Panc1 (cell line): ENCODE measurements at regions not wholly inside any gene's neighbourhood (a gene's known extent, or its start where the extent isn't known, plus 50 kb on each side); places are given as distances from the start of the nearest gene placed in this dataset.

ENCODE experiments used
- ATAC-seq: fragments of 200-7000 bp; cut with Tn5 transposase; 2 replicates; pipeline ENCODE4 v1.9.1; 2020; ENCODE audit warnings: mild to moderate bottlenecking, moderate library complexity
- BruUV-seq: library from RNA; stranded (reverse); fragments of 400-500 nt; replicated peaks from 2 replicates; lab custom pipeline; 2021; lab: Mats Ljungman, UMichigan
- CTCF ChIA-PET: fragments of 300-600 bp; sonication (Branson Sonifier 250); formaldehyde crosslinking; loops from one replicate; lab custom pipeline; 2022; ENCODE audit warnings: antibody characterized with exemption; lab: Charles Lee
- POLR2A ChIA-PET: fragments of 300-600 bp; sonication (Branson Sonifier 250); formaldehyde crosslinking; loops from one replicate; lab custom pipeline; 2022; ENCODE audit warnings: antibody characterized with exemption; lab: Charles Lee
- DNase-seq: peaks from one replicate; pipeline ENCODE4 v3.0.0-alpha.2; 2010; ENCODE audit warnings: low read depth, low spot score
- H3K27ac ChIP-seq: 2 replicates; pipeline ENCODE4 v1.5.1; 2011; ENCODE audit warnings: mild to moderate bottlenecking, low read length, inconsistent platforms
- H3K27me3 ChIP-seq: fragments of 200-500 bp; sonication (Bioruptor generic); 2 replicates; pipeline ENCODE4 v1.6.0; 2014; ENCODE audit warnings: low read length, inconsistent platforms; ENCODE audit not compliant: control insufficient read depth, insufficient read depth
- H3K36me3 ChIP-seq: fragments of 200-500 bp; sonication (Bioruptor generic); 2 replicates; pipeline ENCODE4 v1.5.1; 2014; ENCODE audit warnings: inconsistent platforms, mild to moderate bottlenecking, low read length, moderate library complexity; ENCODE audit not compliant: control insufficient read depth, insufficient read depth
- H3K4me1 ChIP-seq: 2 replicates; pipeline ENCODE4 v1.5.1; 2011; ENCODE audit warnings: inconsistent platforms, mild to moderate bottlenecking, low read length, moderate library complexity; ENCODE audit not compliant: control insufficient read depth, insufficient read depth
- H3K4me3 ChIP-seq, 2 experiments: 2 replicates each; pipeline ENCODE4 v1.5.1; 2011 to 2012; ENCODE audit warnings: low read depth in 2 of 2, low read length in 2 of 2, mild to moderate bottlenecking in 2 of 2, inconsistent platforms in 1 of 2, moderate library complexity in 1 of 2
- H3K9me3 ChIP-seq: fragments of 200-500 bp; sonication (Bioruptor generic); 2 replicates; pipeline ENCODE4 v1.5.1; 2014; ENCODE audit warnings: low read depth, mild to moderate bottlenecking, inconsistent platforms, low read length, moderate library complexity; ENCODE audit not compliant: control insufficient read depth, insufficient read depth
- POLR2AphosphoS5 ChIP-seq: IDR thresholded peaks from 2 replicates; pipeline ENCODE4 v1.6.1; 2012; ENCODE audit warnings: mild to moderate bottlenecking, low read depth, low read length, moderate library complexity
- SIN3A ChIP-seq: IDR thresholded peaks from 2 replicates; pipeline ENCODE4 v1.6.1; 2012; ENCODE audit warnings: low read depth, mild to moderate bottlenecking, low read length, moderate library complexity, borderline replicate concordance; ENCODE audit not compliant: insufficient read depth
- TCF7L2 ChIP-seq: IDR thresholded peaks from 2 replicates; pipeline ENCODE4 v1.6.1; 2011; ENCODE audit warnings: mild to moderate bottlenecking, low read depth, low read length, inconsistent platforms
- in situ Hi-C: cut with HindIII; loops from 2 replicates; pipeline ENCODE4 v1.10.0; 2016; ENCODE audit warnings: low sequenced_read_pairs, low pct_unique_long_range_greater_than_20kb
- intact Hi-C: fragments of 100-400 bp; cut with micrococcal nuclease; formaldehyde crosslinking; loops from one replicate; pipeline ENCODE4 v1.10.0; 2022; ENCODE audit not compliant: unreplicated experiment
- TF ChIP-seq, protein P1 (sequence below): fragments of 450-650 bp; IDR thresholded peaks from 2 replicates; pipeline ENCODE4 v1.5.1; 2017; ENCODE audit warnings: mild to moderate bottlenecking
- TF ChIP-seq, protein P2 (sequence below), 2 experiments: IDR thresholded peaks; 2 replicates each; pipeline ENCODE4 v1.6.1; 2011 to 2012; ENCODE audit warnings: low read depth in 2 of 2, control low read depth in 1 of 2, low read length in 1 of 2, mild to moderate bottlenecking in 1 of 2, moderate library complexity in 1 of 2; ENCODE audit not compliant: insufficient read depth in 1 of 2

DNA sequence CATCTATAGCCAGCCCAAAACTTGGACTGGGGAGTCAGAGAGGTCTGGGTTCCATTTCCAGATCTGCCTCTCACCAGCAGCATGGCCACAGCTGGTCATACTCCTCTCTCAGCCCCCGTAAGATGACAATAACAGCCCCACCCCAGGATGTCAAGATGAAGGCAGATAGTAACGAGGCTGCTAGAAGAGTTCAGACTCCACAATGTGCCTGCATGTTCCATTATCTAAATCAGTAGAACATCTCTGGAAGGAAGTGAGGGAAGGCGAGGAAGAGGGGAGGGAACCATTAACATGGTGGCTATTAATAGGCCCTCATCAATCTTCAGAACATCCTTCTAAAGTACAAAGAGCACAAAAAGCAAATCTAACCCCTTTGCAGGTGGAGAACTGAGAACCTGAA is 98.0 kb upstream of the KCNG1 start:
- H3K36me3 ChIP-seq = no peaks in the 10 kb centered on the region
- intact Hi-C loops (no loop called here), in situ Hi-C loops (no loop called here)
- no peak for DNase-seq
- 0 out of 2 replicates have a peak, but pooled peaks cover 4% of the 10 kb centered on the region for H3K4me1 ChIP-seq
- no TSS peak for BruUV-seq
- ChIA-PET CTCF (no interaction called here), POLR2A (no interaction called here)
- TF ChIP-seq, protein P1, sequence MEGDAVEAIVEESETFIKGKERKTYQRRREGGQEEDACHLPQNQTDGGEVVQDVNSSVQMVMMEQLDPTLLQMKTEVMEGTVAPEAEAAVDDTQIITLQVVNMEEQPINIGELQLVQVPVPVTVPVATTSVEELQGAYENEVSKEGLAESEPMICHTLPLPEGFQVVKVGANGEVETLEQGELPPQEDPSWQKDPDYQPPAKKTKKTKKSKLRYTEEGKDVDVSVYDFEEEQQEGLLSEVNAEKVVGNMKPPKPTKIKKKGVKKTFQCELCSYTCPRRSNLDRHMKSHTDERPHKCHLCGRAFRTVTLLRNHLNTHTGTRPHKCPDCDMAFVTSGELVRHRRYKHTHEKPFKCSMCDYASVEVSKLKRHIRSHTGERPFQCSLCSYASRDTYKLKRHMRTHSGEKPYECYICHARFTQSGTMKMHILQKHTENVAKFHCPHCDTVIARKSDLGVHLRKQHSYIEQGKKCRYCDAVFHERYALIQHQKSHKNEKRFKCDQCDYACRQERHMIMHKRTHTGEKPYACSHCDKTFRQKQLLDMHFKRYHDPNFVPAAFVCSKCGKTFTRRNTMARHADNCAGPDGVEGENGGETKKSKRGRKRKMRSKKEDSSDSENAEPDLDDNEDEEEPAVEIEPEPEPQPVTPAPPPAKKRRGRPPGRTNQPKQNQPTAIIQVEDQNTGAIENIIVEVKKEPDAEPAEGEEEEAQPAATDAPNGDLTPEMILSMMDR = no peak
- TF ChIP-seq POLR2AphosphoS5 (no peak), SIN3A (no peak), TCF7L2 (no peak)
- TF ChIP-seq, protein P2, sequence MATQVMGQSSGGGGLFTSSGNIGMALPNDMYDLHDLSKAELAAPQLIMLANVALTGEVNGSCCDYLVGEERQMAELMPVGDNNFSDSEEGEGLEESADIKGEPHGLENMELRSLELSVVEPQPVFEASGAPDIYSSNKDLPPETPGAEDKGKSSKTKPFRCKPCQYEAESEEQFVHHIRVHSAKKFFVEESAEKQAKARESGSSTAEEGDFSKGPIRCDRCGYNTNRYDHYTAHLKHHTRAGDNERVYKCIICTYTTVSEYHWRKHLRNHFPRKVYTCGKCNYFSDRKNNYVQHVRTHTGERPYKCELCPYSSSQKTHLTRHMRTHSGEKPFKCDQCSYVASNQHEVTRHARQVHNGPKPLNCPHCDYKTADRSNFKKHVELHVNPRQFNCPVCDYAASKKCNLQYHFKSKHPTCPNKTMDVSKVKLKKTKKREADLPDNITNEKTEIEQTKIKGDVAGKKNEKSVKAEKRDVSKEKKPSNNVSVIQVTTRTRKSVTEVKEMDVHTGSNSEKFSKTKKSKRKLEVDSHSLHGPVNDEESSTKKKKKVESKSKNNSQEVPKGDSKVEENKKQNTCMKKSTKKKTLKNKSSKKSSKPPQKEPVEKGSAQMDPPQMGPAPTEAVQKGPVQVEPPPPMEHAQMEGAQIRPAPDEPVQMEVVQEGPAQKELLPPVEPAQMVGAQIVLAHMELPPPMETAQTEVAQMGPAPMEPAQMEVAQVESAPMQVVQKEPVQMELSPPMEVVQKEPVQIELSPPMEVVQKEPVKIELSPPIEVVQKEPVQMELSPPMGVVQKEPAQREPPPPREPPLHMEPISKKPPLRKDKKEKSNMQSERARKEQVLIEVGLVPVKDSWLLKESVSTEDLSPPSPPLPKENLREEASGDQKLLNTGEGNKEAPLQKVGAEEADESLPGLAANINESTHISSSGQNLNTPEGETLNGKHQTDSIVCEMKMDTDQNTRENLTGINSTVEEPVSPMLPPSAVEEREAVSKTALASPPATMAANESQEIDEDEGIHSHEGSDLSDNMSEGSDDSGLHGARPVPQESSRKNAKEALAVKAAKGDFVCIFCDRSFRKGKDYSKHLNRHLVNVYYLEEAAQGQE (IDR thresholded peaks at IDR 0.05; ENCODE audit: insufficient read depth in 1 of 2, low read depth in 2 of 2, low read length in 1 of 2) = no peak
- H3K9me3 ChIP-seq = no peaks in the 10 kb centered on the region
- H3K27ac ChIP-seq = no peak overlapping the region
- no peaks in the 10 kb centered on the region for H3K27me3 ChIP-seq
- H3K4me3 ChIP-seq = no peak overlapping the region
- no peak for ATAC-seq

DNA sequence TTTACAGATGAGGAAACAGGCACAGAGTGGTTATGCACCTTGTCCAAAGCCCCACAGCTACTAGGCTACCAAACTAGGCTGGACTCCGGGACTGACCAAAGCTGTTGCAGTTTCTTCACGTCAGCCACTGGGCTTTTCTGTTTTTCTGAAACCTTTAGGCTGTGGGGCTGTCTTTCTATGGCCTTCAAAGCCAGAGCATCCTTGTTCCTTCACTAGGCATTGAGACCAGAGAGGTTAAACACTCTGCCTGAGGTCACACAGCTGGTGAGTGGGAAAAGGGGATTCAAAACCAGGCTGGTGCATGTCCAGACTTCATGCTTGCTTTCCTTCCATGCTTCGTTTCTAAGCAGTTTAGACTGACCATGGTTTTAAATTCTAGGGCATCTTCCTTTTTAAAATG is 97.5 kb upstream of the KCNG1 start:
- H3K27ac ChIP-seq = no peak overlapping the region
- no peak for ATAC-seq
- DNase-seq = no peak
- intact Hi-C loops = no loop called here
- no TSS peak for BruUV-seq
- H3K9me3 ChIP-seq = no peaks in the 10 kb centered on the region
- 0 out of 2 replicates have a peak, but pooled peaks cover 4% of the 10 kb centered on the region for H3K4me1 ChIP-seq
- no peaks in the 10 kb centered on the region for H3K27me3 ChIP-seq
- in situ Hi-C loops = no loop called here
- TF ChIP-seq, protein P1 = no peak
- TF ChIP-seq TCF7L2 (no peak), SIN3A (no peak), POLR2AphosphoS5 (no peak)
- TF ChIP-seq, protein P2 (IDR thresholded peaks at IDR 0.05; ENCODE audit: insufficient read depth in 1 of 2, low read depth in 2 of 2, low read length in 1 of 2) = no peak
- ChIA-PET CTCF (no interaction called here), POLR2A (no interaction called here)
- H3K4me3 ChIP-seq = no peak overlapping the region
- H3K36me3 ChIP-seq = no peaks in the 10 kb centered on the region
